Middle frontal gyrus (tissue), 1 donor: ENCODE measurements at regions not wholly inside any gene's neighbourhood (a gene's known extent, or its start where the extent isn't known, plus 50 kb on each side); places are given as distances from the start of the nearest gene placed in this dataset.
"Not testable (repeated sequence)": the region's sequence is repeated elsewhere in the genome, so short reads cannot be mapped to it uniquely, and the experiment has no call there.

Source experiments
- DNase-seq: peaks from one replicate; pipeline ENCODE4 v3.0.0-alpha.2; 2015; ENCODE audit warnings: low spot score; ENCODE audit errors: extremely low spot score

DNA sequence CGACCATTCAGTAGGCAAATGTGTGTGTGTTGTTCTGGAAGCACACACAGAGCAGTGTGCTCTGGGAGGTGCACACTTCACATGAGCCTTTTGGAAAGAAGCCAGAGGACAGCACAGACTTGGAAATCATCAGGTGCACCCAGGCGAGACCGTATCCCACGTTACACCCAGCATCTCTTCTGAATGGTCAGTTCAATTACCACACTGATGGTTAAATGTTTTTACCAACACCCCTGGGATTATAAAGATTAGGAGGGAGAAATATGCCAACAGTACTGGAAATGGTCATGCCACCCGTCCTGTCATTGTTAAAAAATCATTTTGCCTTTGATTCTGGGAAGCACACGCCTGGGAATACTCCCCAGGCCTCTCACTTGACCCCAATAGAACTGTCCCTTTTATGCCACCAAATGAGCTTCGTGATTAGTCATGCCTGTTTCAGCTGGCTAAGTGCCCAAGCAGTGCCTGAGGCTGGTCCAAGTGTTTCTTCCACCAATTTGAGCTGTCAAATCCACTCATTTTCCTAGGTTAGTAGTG, 183.7 kb downstream of the NRP2 start:
- no peak for DNase-seq

GRCh38 chr2:205865056-205865455, 182.8 kb downstream of the NRP2 start:
- no peak for DNase-seq

- DNase-seq, result no peak
Measured at GRCh38 chr2:205864491-205864890, 182.2 kb downstream of the NRP2 start.

DNA sequence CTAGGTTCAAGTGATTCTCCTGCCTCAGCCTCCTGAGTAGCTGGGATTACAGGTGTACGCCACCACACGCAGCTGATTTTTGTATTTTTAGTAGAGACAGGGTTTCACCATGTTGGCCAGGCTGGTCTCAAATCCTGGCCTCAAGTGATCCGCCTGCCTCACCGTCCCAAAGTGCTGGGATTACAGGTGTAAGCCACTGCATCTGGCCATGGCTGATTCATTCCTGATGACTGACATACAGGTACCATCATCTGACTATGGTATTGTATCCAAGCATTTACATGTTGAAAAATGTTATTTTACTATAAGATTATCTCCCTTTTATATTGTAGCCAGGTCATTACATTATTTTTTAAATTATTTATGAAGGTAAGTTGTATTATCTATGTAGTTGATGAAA, 180.5 kb downstream of the NRP2 start:
- DNase-seq, result not testable (repeated sequence)

DNA sequence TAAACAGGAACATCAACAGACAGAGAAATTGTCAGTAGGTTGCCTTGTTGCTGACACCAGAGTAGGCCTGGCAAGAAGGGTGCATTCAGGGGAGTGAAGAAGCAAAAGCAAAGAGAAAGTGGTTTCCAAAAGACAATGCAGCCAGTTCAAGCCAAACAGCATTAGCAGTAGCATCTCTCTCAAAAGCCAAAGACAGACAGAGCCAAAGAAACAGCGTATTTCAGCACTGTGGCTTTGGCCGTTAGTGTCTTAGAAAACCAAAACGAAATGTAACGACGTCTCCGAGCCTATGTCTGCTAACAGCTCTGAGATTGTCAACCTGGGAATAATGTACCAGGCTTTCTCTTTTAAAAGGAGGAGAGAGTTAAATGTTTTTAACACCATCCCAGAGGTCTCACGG, 178.6 kb downstream of the NRP2 start:
- no peak for DNase-seq

- no peak for DNase-seq
Measured at GRCh38 chr2:205860181-205860580, 177.9 kb downstream of the NRP2 start.

DNA sequence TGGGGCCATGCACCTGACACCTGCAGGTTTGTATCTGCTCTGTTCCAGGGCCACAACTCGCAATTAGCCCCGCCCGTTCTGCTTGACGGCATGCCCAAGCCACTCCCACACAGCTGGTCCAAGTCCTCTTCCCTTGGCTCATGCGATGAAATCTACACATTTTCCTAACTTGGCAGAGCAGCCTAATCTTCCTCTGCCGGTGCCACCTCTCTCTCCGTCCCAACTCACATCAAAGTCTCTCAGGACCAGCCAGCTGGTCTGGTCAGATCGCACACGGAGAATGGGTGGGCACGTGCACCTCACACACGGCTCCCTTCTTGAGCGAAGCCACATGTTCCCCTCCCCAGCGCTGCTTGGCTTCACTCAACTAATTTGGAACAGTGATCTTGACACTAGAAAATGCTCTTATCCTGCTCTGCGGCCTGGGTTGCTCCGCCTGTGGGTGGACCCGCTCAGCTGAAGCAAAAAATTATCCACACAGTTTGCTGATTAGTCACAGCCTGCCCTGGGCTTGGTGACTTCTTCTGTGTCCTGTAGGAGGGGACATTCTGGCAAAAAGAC, 176.7 kb downstream of the NRP2 start:
- DNase-seq, result no peak

DNA sequence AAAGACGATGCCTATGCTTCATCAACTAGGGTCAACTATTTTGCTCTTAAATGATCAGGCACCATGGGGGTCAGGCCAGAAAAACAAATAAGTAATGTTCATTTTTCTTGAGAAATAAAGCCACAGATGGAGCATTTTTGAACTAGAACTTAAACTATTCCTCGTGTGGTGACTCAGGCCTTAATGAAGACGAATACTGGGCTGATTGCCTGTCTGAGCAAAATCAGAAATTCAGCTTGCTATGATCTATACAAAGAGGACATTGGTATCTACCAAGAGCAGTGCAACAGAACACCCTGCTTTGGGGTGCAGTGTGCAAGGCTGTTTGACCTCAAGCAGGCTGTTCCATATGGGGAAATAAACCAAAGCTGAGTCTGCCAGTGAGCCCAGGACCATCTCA, 176.0 kb downstream of the NRP2 start:
- DNase-seq, result no peak

DNA sequence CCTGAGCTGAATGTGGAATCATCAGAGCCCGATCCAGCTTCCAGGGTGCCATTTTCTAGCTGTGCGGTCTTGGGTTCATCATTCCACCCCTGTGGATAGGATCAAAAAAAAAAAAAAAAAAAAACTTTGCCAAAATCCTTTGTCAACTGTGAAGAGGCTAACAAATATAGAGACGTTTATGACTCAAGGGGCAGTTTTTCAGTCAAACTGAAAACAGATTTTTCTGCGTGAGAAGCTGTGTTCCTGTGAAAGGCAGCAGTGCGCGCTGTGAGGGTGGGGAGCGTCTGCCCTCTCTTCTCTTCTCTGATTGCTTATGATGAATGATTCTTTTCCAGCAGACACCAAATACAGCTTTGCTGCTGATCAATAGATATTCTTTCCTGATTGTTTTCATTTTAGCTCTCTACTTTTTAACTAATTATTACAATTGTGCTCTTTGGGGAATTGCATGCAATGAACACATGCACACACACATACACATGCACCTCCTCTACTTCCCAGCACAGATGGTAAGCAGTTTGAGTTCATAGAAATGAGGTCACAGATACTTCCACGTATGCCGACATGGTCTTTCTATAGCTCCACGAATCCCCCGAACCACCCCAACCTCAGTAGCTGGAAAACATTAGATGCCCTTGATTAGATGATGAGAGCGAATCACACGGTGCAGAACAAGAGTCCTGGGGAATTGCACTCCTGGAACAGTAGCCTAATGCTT, 175.4 kb downstream of the NRP2 start:
- DNase-seq, result no peak

GRCh38 chr2:205852457-205852856, 170.2 kb downstream of the NRP2 start:
- no peak for DNase-seq

DNA sequence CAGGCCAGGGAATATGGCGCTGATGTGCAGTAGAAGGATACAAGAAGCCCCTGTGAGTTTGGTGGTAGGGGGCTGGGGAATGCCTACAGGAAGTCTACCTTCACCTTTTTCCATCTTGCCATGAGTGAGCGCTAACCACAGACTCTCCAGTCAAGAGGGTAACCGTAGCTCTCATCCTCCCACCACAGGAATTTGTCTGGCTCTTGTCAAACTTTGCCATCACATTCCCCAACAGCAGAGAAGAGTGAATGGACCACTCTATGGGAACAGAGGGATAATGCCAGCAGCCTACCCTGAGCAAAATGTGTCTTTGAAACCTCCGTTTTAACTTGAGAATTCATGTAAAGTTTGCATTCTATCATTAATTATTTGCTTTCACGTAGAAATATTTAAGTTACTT, 168.3 kb downstream of the NRP2 start:
- DNase-seq, result no peak

DNA sequence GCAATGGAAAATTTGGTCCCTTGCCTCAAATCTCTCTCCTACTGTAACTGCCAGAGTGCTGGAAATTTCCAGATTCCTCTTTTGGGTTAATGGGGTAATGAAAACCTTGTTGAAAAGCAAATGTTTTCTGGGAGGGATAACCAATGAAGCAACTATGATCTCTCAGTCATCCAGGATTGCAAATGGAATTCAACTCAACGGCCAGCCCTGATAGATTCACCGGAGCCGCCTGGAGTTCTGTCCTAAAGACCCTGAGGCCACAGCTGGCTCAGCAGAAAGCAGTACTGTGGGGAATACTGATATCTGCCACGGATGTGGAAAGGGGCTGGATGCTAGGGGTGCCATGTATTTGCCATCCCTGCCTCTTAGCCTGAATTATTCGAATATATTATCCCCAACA, 167.8 kb downstream of the NRP2 start:
- no peak for DNase-seq

- no peak for DNase-seq
Measured at GRCh38 chr2:205849136-205849535, 166.8 kb downstream of the NRP2 start.

GRCh38 chr2:205848601-205849000, 166.3 kb downstream of the NRP2 start:
- DNase-seq, result no peak
